ENCODE measurements at regions not wholly inside any gene's neighbourhood (a gene's known extent, or its start where the extent isn't known, plus 50 kb on each side); places are given as distances from the start of the nearest gene placed in this dataset.

- 91% methylated on average over 4 of the region's 4 CpGs for WGBS (ENCODE audit: insufficient coverage)
Measured at GRCh38 chr5:32932241-32932935, 221.3 kb downstream of the NPR3 start.

GRCh38 chr5:32933692-32934091 is 222.6 kb downstream of the NPR3 start:
- H3K4me3 Mint-ChIP-seq, result no peak overlapping the region
- Histone ChIP-seq H3K9me3 (ENCODE audit: control insufficient read depth, insufficient read depth, low read length) (no peaks in the 10 kb centered on the region), H3K4me3 (ENCODE audit: low read length) (no peak overlapping the region), H3K36me3 (ENCODE audit: control insufficient read depth, insufficient read depth, low read length) (no peaks in the 10 kb centered on the region), H3K4me1 (ENCODE audit: control insufficient read depth, insufficient read depth, low read length) (no peaks in the 10 kb centered on the region), H3K27ac (ENCODE audit: low read length) (no peak overlapping the region), H3K27me3 (ENCODE audit: control insufficient read depth, insufficient read depth, low read length) (no peaks in the 10 kb centered on the region)
- intact Hi-C loops (cut with micrococcal nuclease), result no loop called here
- ATAC-seq, result no peak
- no peaks in the 10 kb centered on the region for H3K36me3 Mint-ChIP-seq
- 93% methylated on average over 8 of the region's 8 CpGs for WGBS (ENCODE audit: insufficient coverage)
- TF ChIP-seq CTCF (IDR thresholded peaks at IDR 0.05), result no peak
- H3K27me3 Mint-ChIP-seq (ENCODE audit: low read depth in 2 of 2), result no peaks in the 10 kb centered on the region
- no peak for DNase-seq
- H3K27ac Mint-ChIP-seq, result no peak overlapping the region
- H3K4me1 Mint-ChIP-seq, result no peaks in the 10 kb centered on the region
- no peaks in the 10 kb centered on the region for H3K9me3 Mint-ChIP-seq

More at GRCh38 chr5:32932241-32932935, 221.3 kb downstream of the NPR3 start:
- no peak overlapping the region for H3K4me3 ChIP-seq (ENCODE audit: low read length)
- no peak for DNase-seq
- Mint-ChIP-seq H3K4me3 (no peak overlapping the region), H3K4me1 (no peaks in the 10 kb centered on the region), H3K9me3 (no peaks in the 10 kb centered on the region), H3K27me3 (ENCODE audit: low read depth in 2 of 2) (no peaks in the 10 kb centered on the region), H3K27ac (no peak overlapping the region), H3K36me3 (no peaks in the 10 kb centered on the region)
- no peaks in the 10 kb centered on the region for H3K9me3 ChIP-seq (ENCODE audit: control insufficient read depth, insufficient read depth, low read length)
- ATAC-seq, result no peak
- TF ChIP-seq CTCF (IDR thresholded peaks at IDR 0.05), result no peak
- H3K27ac ChIP-seq (ENCODE audit: low read length), result no peak overlapping the region
- intact Hi-C loops (cut with micrococcal nuclease), result no loop called here
- no peaks in the 10 kb centered on the region for H3K27me3 ChIP-seq (ENCODE audit: control insufficient read depth, insufficient read depth, low read length)
- H3K4me1 ChIP-seq (ENCODE audit: control insufficient read depth, insufficient read depth, low read length), result no peaks in the 10 kb centered on the region
- H3K36me3 ChIP-seq (ENCODE audit: control insufficient read depth, insufficient read depth, low read length), result no peaks in the 10 kb centered on the region

DNA sequence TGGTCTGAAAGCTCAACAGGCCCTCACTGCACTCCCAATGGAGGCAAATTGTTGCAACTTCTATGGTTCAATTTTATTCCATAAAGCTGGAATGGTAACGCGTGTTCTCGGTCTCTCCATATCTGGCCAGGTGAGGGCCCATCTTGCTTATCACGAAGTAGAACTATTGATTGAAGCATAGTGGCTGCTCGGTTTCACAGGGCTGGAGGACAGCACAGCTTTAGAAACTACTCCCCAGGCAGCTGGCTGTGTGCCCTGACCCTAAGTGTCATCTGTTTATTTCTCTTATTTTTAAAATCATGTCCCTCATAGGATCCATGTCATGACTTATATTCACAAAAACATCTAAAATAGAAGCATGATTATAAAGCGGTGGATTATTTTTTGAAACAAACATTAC is 223.4 kb downstream of the NPR3 start:
- H3K27ac Mint-ChIP-seq, result no peak overlapping the region
- no peaks in the 10 kb centered on the region for H3K36me3 ChIP-seq (ENCODE audit: control insufficient read depth, insufficient read depth, low read length)
- WGBS (ENCODE audit: insufficient coverage), result 85% methylated on average over 5 of the region's 6 CpGs
- H3K36me3 Mint-ChIP-seq, result no peaks in the 10 kb centered on the region
- intact Hi-C loops (cut with micrococcal nuclease), result no loop called here
- H3K27ac ChIP-seq (ENCODE audit: low read length), result no peak overlapping the region
- no peak for DNase-seq
- H3K4me3 Mint-ChIP-seq, result no peak overlapping the region
- ATAC-seq, result no peak
- no peak for TF ChIP-seq CTCF (IDR thresholded peaks at IDR 0.05)
- H3K27me3 Mint-ChIP-seq (ENCODE audit: low read depth in 2 of 2), result no peaks in the 10 kb centered on the region
- H3K27me3 ChIP-seq (ENCODE audit: control insufficient read depth, insufficient read depth, low read length), result no peaks in the 10 kb centered on the region
- H3K9me3 Mint-ChIP-seq, result no peaks in the 10 kb centered on the region
- H3K9me3 ChIP-seq (ENCODE audit: control insufficient read depth, insufficient read depth, low read length), result no peaks in the 10 kb centered on the region
- H3K4me3 ChIP-seq (ENCODE audit: low read length), result no peak overlapping the region
- no peaks in the 10 kb centered on the region for H3K4me1 ChIP-seq (ENCODE audit: control insufficient read depth, insufficient read depth, low read length)
- H3K4me1 Mint-ChIP-seq, result no peaks in the 10 kb centered on the region

GRCh38 chr5:32935283-32935682 is 224.2 kb downstream of the NPR3 start:
- Mint-ChIP-seq H3K4me1 (no peaks in the 10 kb centered on the region), H3K4me3 (no peak overlapping the region), H3K27me3 (ENCODE audit: low read depth in 2 of 2) (no peaks in the 10 kb centered on the region), H3K36me3 (no peaks in the 10 kb centered on the region), H3K9me3 (no peaks in the 10 kb centered on the region), H3K27ac (no peak overlapping the region)
- no peak overlapping the region for H3K4me3 ChIP-seq (ENCODE audit: low read length)
- no peak for TF ChIP-seq CTCF (IDR thresholded peaks at IDR 0.05)
- no peaks in the 10 kb centered on the region for H3K36me3 ChIP-seq (ENCODE audit: control insufficient read depth, insufficient read depth, low read length)
- WGBS (ENCODE audit: insufficient coverage), result 96% methylated on average over 2 of the region's 2 CpGs
- no peak for ATAC-seq
- DNase-seq, result no peak
- no peak overlapping the region for H3K27ac ChIP-seq (ENCODE audit: low read length)
- no peaks in the 10 kb centered on the region for H3K4me1 ChIP-seq (ENCODE audit: control insufficient read depth, insufficient read depth, low read length)
- no peaks in the 10 kb centered on the region for H3K27me3 ChIP-seq (ENCODE audit: control insufficient read depth, insufficient read depth, low read length)
- H3K9me3 ChIP-seq (ENCODE audit: control insufficient read depth, insufficient read depth, low read length), result no peaks in the 10 kb centered on the region
- intact Hi-C loops (cut with micrococcal nuclease), result no loop called here

Data from natural killer cell (primary cell).